Glutamatergic neuron (in vitro differentiated cells): ENCODE measurements at regions not wholly inside any gene's neighbourhood (a gene's known extent, or its start where the extent isn't known, plus 50 kb on each side); places are given as distances from the start of the nearest gene placed in this dataset.
A peak's percentile ranks its signal among the peaks of the same experiment; 100 is the strongest.

ENCODE experiments used
- DNase-seq: peaks from one replicate; pipeline ENCODE4 v3.0.0; 2022
- H3K27ac Mint-ChIP-seq: one replicate; pipeline ENCODE4 v1.8.0; 2020; ENCODE audit warnings: mild to moderate bottlenecking, mixed read lengths, inconsistent platforms; ENCODE audit not compliant: unreplicated experiment
- H3K27me3 Mint-ChIP-seq: one replicate; pipeline ENCODE4 v1.8.0; 2020; ENCODE audit warnings: mild to moderate bottlenecking, moderate library complexity, mixed read lengths, inconsistent platforms; ENCODE audit not compliant: unreplicated experiment
- H3K36me3 Mint-ChIP-seq: one replicate; pipeline ENCODE4 v1.8.0; 2020; ENCODE audit warnings: mild to moderate bottlenecking, mixed read lengths, inconsistent platforms; ENCODE audit not compliant: unreplicated experiment
- H3K4me1 Mint-ChIP-seq: one replicate; pipeline ENCODE4 v1.8.0; 2020; ENCODE audit warnings: mild to moderate bottlenecking, low read depth, mixed read lengths, inconsistent platforms; ENCODE audit not compliant: unreplicated experiment
- H3K4me3 Mint-ChIP-seq: one replicate; pipeline ENCODE4 v1.8.0; 2020; ENCODE audit warnings: mild to moderate bottlenecking, mixed read lengths, inconsistent platforms; ENCODE audit not compliant: unreplicated experiment
- H3K9me3 Mint-ChIP-seq: one replicate; pipeline ENCODE4 v1.8.0; 2020; ENCODE audit warnings: mild to moderate bottlenecking, moderate library complexity, mixed read lengths, inconsistent platforms; ENCODE audit not compliant: unreplicated experiment
- TF ChIP-seq, protein P1 (sequence below): fragments of 200-600 bp; sonication (generic); IDR thresholded peaks from one replicate; pipeline ENCODE4 v1.5.0; 2021; ENCODE audit not compliant: partially characterized antibody, unreplicated experiment

DNA sequence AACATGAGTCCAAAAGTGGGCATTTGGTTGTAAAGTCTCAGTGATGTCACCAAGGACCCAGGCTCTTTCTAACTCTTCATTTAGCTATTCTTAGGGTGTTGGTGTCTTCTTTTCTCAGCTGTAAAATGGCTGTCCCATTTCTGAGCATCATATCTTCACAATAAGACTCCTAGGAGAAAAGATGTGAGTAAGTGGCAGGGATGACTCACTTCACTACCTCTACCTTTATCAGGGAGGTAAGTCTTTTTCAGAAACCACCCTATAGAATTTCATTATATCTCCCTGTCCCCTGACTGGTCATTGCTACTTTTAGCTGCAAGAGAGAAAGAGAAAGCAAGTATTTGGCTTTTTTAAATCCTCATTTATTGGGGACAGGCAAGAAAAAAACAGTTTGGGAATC, 300.2 kb upstream of the RBMS3 start:
- Mint-ChIP-seq H3K27ac (no peak overlapping the region), H3K36me3 (no peaks in the 10 kb centered on the region), H3K9me3 (no peaks in the 10 kb centered on the region), H3K27me3 (no peaks in the 10 kb centered on the region), H3K4me3 (no peak overlapping the region), H3K4me1 (no peaks in the 10 kb centered on the region)
- no peak for DNase-seq
- TF ChIP-seq, protein P1, sequence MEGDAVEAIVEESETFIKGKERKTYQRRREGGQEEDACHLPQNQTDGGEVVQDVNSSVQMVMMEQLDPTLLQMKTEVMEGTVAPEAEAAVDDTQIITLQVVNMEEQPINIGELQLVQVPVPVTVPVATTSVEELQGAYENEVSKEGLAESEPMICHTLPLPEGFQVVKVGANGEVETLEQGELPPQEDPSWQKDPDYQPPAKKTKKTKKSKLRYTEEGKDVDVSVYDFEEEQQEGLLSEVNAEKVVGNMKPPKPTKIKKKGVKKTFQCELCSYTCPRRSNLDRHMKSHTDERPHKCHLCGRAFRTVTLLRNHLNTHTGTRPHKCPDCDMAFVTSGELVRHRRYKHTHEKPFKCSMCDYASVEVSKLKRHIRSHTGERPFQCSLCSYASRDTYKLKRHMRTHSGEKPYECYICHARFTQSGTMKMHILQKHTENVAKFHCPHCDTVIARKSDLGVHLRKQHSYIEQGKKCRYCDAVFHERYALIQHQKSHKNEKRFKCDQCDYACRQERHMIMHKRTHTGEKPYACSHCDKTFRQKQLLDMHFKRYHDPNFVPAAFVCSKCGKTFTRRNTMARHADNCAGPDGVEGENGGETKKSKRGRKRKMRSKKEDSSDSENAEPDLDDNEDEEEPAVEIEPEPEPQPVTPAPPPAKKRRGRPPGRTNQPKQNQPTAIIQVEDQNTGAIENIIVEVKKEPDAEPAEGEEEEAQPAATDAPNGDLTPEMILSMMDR = no peak

DNA sequence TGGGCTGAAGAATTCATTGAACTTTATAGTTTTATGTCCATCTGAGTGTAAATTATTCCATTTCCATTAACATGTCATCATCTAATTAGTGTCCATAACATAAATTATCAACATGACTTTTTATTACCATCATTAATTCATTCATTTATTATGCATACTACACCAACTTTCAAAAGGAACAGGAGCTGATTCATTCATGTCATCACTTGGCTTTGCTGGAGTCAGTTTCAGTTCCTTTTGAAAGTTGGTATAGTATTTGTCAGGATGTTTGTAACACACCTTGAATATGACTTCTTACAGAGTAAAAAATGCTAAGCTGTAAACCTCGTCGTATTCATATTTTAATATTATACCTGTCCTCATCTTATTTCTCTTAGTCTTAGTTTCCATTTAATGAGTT, 298.0 kb upstream of the RBMS3 start:
- Mint-ChIP-seq H3K4me3 (no peak overlapping the region), H3K4me1 (no peaks in the 10 kb centered on the region), H3K27ac (no peak overlapping the region), H3K9me3 (no peaks in the 10 kb centered on the region), H3K36me3 (no peaks in the 10 kb centered on the region), H3K27me3 (no peaks in the 10 kb centered on the region)
- no peak for DNase-seq
- TF ChIP-seq, protein P1 = no peak

DNA sequence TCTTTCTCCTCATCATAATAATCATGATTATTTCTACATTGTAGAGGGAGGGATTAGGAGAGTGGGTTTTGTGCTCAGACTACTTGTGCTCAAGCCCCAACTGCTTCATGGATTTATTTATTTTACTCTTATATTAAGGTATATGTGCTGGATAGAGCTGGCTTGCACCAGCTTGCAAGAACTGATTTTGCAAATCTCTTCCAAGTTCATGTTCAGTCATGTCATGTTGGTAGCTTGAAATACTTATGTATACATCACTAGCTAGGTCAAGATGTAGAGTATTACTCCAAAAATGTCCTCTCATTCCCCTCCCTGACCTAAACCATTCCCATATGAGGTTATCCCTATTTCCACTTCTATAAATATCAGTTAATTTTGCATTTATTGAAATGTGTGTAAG, 293.9 kb upstream of the RBMS3 start:
- Mint-ChIP-seq H3K36me3 (peaks cover 9% of the 10 kb centered on the region), H3K27me3 (no peaks in the 10 kb centered on the region), H3K4me3 (no peak overlapping the region), H3K4me1 (peaks cover 12% of the 10 kb centered on the region), H3K9me3 (peaks cover 6% of the 10 kb centered on the region), H3K27ac (no peak overlapping the region)
- no peak for DNase-seq
- TF ChIP-seq, protein P1 = no peak

DNA sequence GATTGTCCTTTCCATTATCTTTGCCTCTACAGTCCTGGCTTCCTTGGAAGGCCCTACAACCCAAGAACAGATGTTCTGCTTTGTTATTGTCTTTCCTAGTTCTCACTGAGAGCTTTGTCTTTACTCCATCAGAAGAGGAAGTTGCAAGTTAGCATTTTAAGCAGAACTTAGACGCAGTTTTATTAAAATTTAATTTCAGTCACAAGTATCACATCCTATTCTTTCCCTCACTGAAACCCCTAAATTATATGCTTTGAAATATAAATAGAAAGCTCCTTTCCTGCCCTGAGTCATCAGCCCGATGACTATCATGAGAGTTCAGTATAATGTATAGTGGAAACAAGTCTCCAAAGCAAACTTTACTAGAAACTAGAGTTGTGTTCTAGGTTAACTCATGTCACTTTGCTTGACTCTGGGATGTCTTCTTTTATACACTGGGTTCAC, 291.2 kb upstream of the RBMS3 start:
- TF ChIP-seq, protein P1 = no peak
- H3K4me3 Mint-ChIP-seq = peak overlapping the region; percentile 50
- no peak for DNase-seq
- H3K9me3 Mint-ChIP-seq = peaks cover 6% of the 10 kb centered on the region
- H3K27ac Mint-ChIP-seq = peak overlapping the region; percentile 90
- H3K4me1 Mint-ChIP-seq = peaks cover 13% of the 10 kb centered on the region
- H3K36me3 Mint-ChIP-seq = peaks cover 9% of the 10 kb centered on the region
- no peaks in the 10 kb centered on the region for H3K27me3 Mint-ChIP-seq

DNA sequence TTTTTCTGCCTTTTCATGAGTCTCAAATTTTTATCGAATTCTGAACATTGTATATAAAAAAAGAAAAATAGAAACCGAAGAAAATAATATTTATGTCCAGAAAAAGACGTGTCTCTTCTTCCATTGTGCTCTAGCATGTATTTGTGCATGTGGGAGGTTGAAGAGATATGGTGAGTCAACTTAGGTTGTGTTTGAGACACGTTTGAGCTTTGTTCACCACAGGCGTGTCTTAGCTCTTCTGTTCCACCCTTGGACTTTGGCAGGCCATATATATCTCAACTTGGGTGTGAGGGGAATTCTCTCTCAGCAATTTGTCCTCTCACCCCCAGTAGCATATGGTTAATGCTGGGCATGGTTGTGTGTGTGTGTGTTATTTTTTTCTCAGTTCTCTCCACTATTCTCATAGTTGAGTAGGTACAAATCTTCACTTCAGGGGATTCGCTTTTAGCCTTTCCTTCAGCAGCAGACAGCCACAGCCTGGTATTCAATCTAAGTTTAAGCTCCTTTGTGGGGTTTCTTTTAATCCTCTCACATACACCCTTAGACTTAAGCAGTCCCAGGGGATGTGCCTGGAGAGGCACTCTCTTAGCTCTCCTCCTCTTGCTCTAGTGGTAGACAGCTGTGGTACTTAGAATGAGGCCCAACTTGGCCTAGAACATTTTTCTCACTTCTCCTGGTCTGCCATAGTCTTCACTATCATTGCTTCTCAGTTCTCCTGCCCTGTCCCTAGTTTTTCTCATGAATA, 286.5 kb upstream of the RBMS3 start:
- Mint-ChIP-seq H3K27me3 (peaks cover 2% of the 10 kb centered on the region), H3K4me3 (no peak overlapping the region), H3K9me3 (peaks cover 3% of the 10 kb centered on the region), H3K4me1 (peaks cover 11% of the 10 kb centered on the region), H3K27ac (no peak overlapping the region), H3K36me3 (no peaks in the 10 kb centered on the region)
- no peak for DNase-seq
- TF ChIP-seq, protein P1 = no peak
